Ascending aorta (tissue), 2 donors: ENCODE measurements at regions not wholly inside any gene's neighbourhood (a gene's known extent, or its start where the extent isn't known, plus 50 kb on each side); places are given as distances from the start of the nearest gene placed in this dataset.

Source experiments
- DNase-seq, 2 donors: peaks; one replicate each; pipeline ENCODE4 v3.0.0-alpha.2; 2019; ENCODE audit warnings: low spot score in 2 of 2
- H3K27ac ChIP-seq, 2 donors: fragments of 200-600 bp; sonication (generic); one replicate each; pipeline ENCODE4 v1.5.1; 2016 to 2017; ENCODE audit warnings: mild to moderate bottlenecking in 1 of 2
- H3K27me3 ChIP-seq: fragments of 200-600 bp; sonication (generic); one replicate; pipeline ENCODE4 v1.5.1; 2017
- H3K36me3 ChIP-seq, 2 donors: fragments of 200-600 bp; sonication (generic); one replicate each; pipeline ENCODE4 v1.5.1; 2016
- H3K4me1 ChIP-seq, 2 donors: fragments of 200-600 bp; sonication (generic); one replicate each; pipeline ENCODE4 v1.5.1; 2016 to 2017; ENCODE audit warnings: mild to moderate bottlenecking in 1 of 2
- H3K4me3 ChIP-seq, 2 donors: fragments of 200-600 bp; sonication (generic); one replicate each; pipeline ENCODE4 v1.5.1; 2016 to 2017; ENCODE audit warnings: mild to moderate bottlenecking in 1 of 2
- H3K9me3 ChIP-seq, 2 donors: fragments of 200-600 bp; sonication (generic); one replicate each; pipeline ENCODE4 v1.5.1; 2016
- CTCF ChIP-seq, 3 experiments: fragments of 200-600 bp in 2 of 3; fragments of 450-650 bp in 1 of 3; sonication (generic) in 2 of 3; IDR thresholded peaks; one replicate each; pipeline ENCODE4 v1.5.1; 2016 to 2019; ENCODE audit warnings: antibody characterized with exemption in 3 of 3, mild to moderate bottlenecking in 1 of 3, moderate library complexity in 1 of 3
- intact Hi-C: fragments of 100-400 bp; cut with DNase I; formaldehyde crosslinking; loops from one replicate; pipeline ENCODE4 v1.15.1; 2023

- Histone ChIP-seq H3K4me3 (no peak overlapping the region), H3K27ac (no peak overlapping the region), H3K27me3 (no peaks in the 10 kb centered on the region), H3K4me1 (peaks cover 0 to 12% of the 10 kb centered on the region in 2 donors), H3K9me3 (no peaks in the 10 kb centered on the region), H3K36me3 (no peaks in the 10 kb centered on the region)
- intact Hi-C loops = no loop called here
- TF ChIP-seq CTCF (IDR thresholded peaks at IDR 0.05) = no peak
- no peak for DNase-seq
Observed at GRCh38 chr11:122421702-122422101, 233.8 kb upstream of the UBASH3B start.

- intact Hi-C loops = no loop called here
Observed at GRCh38 chr11:122418032-122418431, 237.5 kb upstream of the UBASH3B start.

DNA sequence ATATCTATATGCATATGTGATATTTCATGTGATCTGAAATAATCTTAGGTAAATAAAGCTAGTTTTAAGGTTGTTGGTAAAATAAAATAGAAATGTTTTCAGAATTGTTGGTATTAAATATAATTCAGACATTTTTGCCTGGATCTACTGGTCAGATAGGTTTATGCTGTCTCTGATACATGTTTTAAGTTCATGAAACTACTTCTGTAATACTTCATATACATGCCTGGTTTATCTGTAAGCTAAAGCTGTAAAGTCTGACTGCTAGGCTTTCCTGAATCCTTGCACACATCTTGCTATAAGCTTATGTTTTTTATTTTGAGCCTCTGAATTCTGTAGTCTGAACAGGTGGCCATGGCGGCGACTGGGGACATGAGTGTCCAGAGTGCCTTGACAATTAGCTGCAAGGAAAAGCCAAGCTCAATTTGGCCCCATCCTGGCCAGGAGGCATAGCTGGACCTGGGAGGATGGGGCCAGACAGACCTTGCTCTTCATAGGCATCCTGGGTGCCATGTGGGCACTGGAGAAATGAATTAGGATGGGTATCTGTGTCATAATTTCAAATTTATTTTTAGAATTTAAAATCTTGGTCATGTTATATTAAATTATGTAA is 241.0 kb upstream of the UBASH3B start:
- Histone ChIP-seq H3K36me3 (no peaks in the 10 kb centered on the region), H3K9me3 (peaks cover 0 to 28% of the 10 kb centered on the region in 2 donors), H3K27ac (no peak overlapping the region), H3K27me3 (no peaks in the 10 kb centered on the region), H3K4me3 (no peak overlapping the region), H3K4me1 (no peaks in the 10 kb centered on the region)
- no peak for DNase-seq
- no peak for TF ChIP-seq CTCF (IDR thresholded peaks at IDR 0.05)
- intact Hi-C loops = no loop called here

More at GRCh38 chr11:122418032-122418431, 237.5 kb upstream of the UBASH3B start:
- DNase-seq = no peak
- peaks cover 0 to 25% of the 10 kb centered on the region in 2 donors for H3K9me3 ChIP-seq
- H3K4me3 ChIP-seq = no peak overlapping the region
- H3K27me3 ChIP-seq = no peaks in the 10 kb centered on the region
- no peak for TF ChIP-seq CTCF (IDR thresholded peaks at IDR 0.05)
- H3K27ac ChIP-seq = no peak overlapping the region
- no peaks in the 10 kb centered on the region for H3K4me1 ChIP-seq
- no peaks in the 10 kb centered on the region for H3K36me3 ChIP-seq

- Histone ChIP-seq H3K27me3 (no peaks in the 10 kb centered on the region), H3K4me3 (no peak overlapping the region), H3K27ac (no peak overlapping the region), H3K9me3 (peaks cover 0 to 28% of the 10 kb centered on the region in 2 donors), H3K4me1 (no peaks in the 10 kb centered on the region), H3K36me3 (no peaks in the 10 kb centered on the region)
- DNase-seq = no peak
- TF ChIP-seq CTCF (IDR thresholded peaks at IDR 0.05) = no peak
- intact Hi-C loops = no loop called here
Observed at GRCh38 chr11:122413677-122414076, 241.8 kb upstream of the UBASH3B start.

GRCh38 chr11:122412581-122412980 is 242.9 kb upstream of the UBASH3B start:
- H3K27ac ChIP-seq = no peak overlapping the region
- peaks cover 0 to 28% of the 10 kb centered on the region in 2 donors for H3K9me3 ChIP-seq
- H3K4me1 ChIP-seq = no peaks in the 10 kb centered on the region
- DNase-seq = no peak
- TF ChIP-seq CTCF (IDR thresholded peaks at IDR 0.05) = no peak
- no peaks in the 10 kb centered on the region for H3K36me3 ChIP-seq
- no peaks in the 10 kb centered on the region for H3K27me3 ChIP-seq
- intact Hi-C loops = no loop called here
- H3K4me3 ChIP-seq = no peak overlapping the region

DNA sequence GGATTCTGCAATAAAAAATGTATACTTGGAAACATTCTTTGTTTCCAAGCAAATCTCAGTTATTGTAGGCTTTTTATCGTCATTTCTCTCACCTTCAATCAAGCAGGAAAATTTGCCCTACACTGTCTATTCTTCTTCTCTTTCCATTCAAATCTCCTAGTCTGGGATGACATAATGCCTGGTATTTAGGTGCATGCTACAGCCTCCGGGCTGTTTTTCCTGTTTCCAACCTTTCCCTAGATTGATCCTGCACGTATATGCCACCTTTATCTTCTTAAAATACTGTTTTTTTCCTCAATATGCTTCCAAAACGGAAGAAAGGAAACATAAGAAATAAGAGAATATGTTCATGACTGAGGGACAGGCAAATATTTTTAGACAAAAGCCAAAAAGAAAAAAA is 249.1 kb upstream of the UBASH3B start:
- Histone ChIP-seq H3K27ac (no peak overlapping the region), H3K36me3 (no peaks in the 10 kb centered on the region), H3K27me3 (no peaks in the 10 kb centered on the region), H3K4me3 (no peak overlapping the region), H3K9me3 (no peaks in the 10 kb centered on the region), H3K4me1 (no peaks in the 10 kb centered on the region)
- DNase-seq = no peak
- intact Hi-C loops = no loop called here
- no peak for TF ChIP-seq CTCF (IDR thresholded peaks at IDR 0.05)
